NOMO-1 (cell line): ENCODE measurements at regions not wholly inside any gene's neighbourhood (a gene's known extent, or its start where the extent isn't known, plus 50 kb on each side); places are given as distances from the start of the nearest gene placed in this dataset.
"Not testable (repeated sequence)": the region's sequence is repeated elsewhere in the genome, so short reads cannot be mapped to it uniquely, and the experiment has no call there.

Experiments
- DNase-seq, 2 experiments: peaks; one replicate each; lab custom pipeline; 2025; ENCODE audit not compliant: unreplicated experiment in 2 of 2; lab: John Stamatoyannopoulos, UW

DNA sequence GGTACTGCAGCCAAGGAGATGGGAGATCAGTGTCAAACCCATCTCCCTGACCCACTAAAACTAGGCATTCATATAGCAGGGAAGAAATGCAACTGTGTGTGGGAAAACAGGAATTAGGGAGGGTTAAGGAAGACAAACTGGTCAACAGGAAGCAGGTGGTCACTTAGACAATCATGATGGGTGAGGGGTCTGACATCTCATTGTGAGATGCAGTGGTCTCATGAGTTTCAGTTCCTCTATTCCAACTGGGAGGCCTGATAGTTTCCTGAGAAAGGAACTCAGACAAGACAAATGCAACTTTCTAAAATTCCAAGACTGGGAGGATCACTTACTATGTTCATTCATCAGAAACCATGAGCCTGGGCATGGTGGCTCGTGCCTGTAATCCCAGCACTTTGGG, 361.4 kb upstream of the C16orf82 start:
- DNase-seq = no peak

DNA sequence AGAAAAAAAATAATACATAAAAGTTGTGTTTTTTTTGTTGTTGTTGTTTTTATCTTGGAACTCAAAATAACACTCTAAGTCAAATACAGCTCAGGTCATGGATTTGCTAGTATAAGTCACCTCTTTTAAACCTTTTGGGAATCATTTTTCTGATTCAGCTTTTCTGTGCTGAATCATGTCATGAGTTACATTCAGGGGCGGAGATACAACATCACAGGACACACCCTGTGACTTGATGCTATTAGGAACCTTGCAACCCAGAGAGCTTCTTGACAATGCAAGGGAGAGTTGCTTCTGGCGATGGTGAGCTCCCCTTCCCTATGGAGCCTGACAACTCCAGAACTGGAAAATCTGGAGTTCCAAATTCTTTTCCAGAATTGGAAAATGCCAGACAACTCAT, 358.3 kb upstream of the C16orf82 start:
- no peak for DNase-seq

DNA sequence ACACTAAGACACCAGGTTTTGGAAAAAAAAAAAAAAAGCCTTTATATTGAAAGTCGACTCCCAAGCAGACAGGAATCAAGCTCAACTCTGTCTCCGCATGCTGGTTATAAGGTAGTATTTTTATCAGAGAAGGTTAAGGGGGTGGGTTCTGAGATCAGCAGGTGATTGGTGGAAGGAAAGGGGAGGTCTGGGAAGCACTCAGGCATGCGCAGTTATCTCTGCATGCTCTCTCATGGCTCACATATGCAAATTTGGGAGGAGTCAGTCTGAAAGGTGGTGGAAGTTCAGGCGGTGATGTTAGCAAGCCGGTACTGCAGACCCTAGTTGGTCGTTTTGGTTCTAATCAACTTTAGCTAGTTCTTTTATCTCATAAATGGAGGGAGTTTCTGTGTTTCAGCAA, 357.6 kb upstream of the C16orf82 start:
- no peak for DNase-seq

DNA sequence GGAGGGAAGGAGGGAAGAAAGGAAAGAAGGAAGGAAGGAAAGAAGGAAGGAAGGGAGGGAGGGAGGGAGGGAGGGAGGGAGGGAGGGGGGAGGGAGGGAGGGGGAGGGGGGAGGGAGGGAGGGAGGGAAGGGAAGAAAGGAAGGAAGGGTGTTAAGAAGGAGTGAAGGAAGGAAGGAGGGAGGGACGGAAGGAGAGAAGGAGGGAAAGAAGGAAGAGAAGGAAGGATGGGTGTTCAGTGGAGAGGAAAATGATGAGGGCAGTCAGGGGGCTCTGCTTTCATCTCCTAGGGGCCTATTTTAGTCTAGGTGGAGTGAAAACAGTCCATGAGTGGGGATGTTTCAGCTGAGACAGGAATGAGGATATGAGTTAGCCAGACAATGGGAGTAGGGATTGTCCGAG, 357.0 kb upstream of the C16orf82 start:
- no peak for DNase-seq

DNA sequence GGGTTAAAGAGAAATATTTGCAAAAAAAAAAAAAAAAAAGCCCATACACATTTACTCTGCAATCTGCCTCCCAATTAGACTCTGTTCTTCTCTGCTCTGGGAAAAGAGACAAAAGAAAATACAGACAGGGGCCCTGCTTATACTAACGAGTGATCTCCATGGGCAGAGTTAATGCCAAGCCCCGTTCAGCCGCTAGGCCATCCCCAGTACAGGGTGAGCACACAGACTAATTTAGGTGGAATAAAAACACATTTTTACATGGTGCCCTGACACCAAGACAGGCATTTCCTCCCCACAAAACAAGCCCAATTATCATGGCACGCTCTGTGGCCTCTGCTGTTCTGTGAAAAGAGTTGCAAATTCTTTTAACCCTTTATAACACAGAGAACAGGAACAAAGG, 356.3 kb upstream of the C16orf82 start:
- no peak for DNase-seq

DNA sequence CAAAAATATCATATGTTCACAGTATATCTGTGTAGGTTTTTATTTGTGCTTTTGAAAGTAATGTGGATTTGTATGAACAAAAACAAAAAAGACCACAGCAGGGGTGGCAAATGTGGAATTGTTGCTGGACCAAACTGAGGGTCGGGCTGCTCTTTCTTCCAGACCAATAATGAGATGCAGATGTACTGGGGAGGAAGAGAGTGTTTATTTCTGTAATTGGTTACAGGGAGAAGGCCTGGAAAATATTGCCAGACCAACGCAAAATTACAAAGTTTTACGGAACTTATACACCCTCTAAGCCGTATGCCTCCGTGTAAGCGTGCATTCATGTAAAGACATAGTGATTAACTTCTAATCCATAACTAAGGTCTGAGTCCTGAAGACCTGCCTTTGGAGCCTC, 353.9 kb upstream of the C16orf82 start:
- no peak for DNase-seq

DNA sequence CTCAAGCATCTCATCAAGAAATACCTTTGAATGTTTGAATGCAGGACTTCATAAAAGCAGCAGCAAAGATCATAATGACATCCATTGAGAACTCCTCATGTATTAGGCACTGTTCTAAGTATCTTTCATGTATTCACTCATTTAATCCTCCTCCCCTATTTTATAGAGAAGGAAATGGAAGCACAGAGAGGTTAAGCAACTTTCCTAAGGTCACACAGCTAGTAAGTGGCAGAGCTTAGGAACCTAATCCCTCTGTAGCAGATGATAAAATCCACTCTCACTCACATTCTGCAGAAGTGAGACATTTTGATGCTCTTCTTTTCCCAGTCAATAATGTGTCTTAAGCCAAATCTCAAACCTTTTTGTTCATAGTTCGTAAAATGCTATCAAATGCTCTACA, 350.8 kb upstream of the C16orf82 start:
- no peak for DNase-seq

DNA sequence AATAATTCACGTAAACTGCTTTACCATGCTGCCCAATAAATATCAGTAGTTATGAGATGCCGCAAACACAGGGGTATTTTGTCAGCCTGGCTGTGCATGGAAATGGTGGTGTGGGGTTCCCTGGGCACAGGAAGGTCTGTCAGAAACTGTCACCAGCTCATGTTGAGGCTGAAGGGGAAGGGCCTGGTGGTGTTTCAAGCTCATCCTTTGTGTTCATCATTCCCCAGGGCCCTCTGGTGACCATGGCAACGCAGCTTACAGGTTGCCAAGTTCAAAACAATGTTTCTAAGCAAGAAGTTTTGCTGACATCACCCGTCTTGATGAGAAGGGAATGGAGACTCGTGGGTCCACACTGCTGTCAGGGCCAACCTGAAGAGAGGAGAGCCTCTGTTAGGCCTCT, 348.9 kb upstream of the C16orf82 start:
- DNase-seq = no peak

DNA sequence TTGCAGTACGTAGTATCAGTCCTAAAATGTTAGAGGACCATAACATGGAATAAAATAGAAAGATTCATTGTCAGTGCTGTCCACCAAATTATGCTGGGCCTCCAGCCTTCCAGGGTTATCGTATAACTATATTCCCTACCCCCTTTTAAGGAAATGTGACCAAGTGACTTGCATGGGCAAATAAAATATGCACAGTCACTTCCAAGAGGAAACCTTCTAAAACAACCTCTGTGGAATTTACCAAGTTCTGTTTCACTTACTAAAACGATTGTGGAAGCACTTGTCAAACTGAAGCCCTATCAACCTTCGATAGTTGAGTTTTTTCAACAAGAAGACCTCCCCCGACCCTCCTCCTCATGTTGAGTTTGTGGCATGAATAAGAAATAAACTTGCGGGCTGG, 345.4 kb upstream of the C16orf82 start:
- DNase-seq = no peak

DNA sequence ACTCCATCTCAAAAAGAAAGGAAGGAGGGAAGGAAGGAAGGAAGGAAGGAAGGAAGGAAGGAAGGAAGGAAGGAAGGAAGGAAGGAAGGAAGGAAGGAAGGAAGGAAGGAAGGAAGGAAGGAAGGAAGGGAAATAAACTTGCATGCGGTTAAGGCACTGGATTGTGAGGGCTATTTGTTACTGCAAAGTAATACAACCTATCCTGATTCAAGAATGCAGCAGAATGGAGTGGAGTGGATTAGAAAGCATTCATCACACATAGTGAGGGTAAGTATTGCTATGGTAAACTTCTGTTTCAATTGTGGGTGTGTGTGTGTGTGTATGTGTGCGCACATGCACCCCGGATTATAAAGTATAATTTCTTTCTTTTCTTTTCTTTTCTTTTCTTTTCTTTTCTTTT, 344.8 kb upstream of the C16orf82 start:
- not testable (repeated sequence) for DNase-seq

DNA sequence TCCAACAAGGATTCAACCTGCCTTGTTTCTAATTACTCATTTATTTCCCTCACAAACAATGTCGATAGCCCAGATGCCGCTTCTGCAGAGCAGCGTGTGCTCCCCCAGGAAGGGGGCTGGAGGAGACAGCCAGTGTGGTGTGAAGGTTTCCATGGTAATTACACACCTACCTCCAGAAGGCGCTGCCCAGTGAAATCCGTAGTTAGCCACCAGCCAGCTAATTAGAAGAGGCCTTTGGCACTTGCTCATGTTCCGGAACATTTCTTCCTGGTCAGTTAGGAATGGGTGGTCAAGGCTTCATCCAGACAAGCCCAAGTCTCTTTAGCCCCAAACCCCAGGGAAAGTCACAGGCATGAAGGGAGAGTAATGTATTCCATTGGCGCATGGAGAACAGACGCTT, 342.5 kb upstream of the C16orf82 start:
- DNase-seq = no peak

DNA sequence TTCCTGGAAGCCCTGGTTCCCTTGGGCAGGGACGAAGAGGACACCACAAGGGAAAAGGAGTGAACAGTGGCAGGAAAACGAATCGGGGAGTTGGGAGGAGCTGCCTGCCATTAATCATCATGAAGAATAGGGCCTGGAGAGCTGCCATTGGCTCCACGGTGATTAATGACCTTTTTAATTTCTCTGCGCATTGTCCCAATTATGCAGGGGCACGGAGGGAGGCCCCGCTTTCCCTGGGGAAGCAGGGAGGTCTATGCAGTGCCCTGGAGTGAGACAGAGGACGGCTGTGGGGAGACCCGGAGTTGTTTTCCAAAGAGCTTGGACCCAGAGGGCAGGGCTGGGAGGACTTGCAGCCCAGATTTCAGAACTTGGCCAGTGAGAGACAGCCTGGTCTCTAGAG, 338.9 kb upstream of the C16orf82 start:
- DNase-seq = no peak

DNA sequence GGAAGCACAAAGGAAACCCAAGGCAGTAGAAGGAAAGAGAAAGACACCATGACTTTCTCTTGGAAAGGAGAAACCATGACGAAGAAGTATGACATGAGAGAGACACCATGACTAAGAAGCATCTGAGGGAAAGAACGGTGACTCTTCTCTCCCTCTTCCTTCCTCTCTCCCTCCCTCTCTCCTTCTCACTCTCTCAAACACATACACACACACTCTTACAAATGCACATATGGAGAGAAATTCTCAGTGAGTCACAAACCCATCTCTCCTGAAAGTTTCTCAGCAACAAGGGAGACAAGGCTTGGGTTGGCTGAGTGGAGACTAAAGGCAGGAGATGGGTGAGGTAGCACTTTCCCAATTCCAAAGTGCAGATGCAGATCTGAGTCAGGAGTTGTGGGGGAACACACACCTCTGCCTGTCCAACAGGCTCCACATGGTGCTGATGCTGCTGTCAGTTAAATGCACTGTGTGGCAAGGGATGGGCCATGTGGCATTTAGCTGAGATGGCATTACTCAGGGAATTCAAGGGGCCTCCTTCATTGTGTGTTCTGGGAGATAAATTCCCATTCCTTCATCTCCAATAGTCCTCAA, 336.7 kb upstream of the C16orf82 start:
- DNase-seq = no peak

DNA sequence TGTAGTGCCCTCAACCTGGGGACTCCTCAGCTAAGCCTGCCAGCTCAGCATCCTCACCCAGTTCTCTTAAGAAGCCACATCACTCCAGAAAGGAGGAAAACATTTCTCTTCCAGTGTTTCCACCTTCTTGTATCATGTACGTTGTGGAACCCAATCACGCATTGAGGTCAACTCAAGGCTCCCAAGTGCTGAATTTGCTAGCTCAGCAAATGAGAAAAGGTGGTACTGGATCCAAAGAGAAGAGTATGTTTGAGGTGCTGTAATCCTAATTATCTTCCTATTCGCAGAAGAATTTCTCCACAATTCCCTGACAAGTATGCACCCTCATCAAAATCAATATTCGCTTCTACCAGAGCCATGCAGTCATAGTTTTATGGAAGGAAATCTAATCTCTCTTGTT, 335.0 kb upstream of the C16orf82 start:
- DNase-seq = no peak

DNA sequence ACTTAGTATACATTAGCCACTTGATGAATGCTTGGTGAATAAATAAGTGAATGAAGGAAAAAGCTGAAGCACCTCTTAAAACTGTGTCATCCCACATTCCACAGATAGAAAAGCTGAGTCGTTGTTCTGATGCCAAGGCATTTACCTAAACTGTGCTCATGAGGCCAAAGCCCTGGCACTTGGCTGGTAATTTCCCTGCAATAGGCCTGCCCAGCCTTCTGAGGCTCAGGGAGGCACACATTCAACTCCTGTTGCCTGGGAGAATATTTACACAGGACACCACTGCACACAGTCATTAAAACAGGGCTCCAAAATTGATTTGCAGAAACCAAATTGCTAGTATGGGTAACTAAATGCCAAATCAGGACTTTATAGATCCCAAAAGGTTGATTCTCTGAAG, 333.0 kb upstream of the C16orf82 start:
- DNase-seq = no peak

DNA sequence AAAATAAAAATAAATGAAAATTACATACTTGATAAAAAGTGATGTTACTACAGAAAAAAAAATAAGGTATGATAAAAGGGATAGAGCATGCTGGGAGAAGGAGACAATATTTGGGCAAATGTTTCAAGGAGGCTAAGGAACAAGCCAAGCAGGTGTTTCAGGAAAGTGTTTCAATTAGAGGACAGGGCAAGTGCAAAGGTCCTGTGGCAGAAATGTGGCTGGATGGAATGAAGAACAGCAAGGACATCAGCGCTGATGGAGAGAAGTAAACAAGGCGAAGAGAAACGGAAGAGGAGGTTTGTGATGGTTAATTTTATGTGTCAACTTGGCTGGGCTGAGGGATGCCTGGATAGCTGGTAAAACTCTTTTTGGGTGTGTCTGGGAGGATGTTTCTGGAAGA, 331.2 kb upstream of the C16orf82 start:
- no peak for DNase-seq

DNA sequence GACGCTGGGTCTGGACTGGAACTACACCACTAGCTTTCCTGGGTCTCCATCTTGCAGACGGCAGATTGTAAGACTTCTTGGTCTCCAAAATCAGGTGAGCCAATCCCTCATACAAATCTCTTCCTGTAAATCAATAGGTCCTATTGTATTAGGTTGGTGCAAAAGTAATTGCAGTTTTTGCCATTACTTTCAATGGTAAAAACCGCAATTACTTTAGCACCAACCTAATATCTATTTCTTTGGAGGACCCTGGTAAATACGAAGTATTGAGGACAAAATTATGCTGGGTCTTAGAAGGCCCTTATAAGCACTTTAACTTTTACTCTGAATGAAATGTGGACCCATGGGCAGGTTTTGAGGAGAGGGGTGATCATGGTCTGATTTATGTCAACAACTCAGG, 330.6 kb upstream of the C16orf82 start:
- no peak for DNase-seq

DNA sequence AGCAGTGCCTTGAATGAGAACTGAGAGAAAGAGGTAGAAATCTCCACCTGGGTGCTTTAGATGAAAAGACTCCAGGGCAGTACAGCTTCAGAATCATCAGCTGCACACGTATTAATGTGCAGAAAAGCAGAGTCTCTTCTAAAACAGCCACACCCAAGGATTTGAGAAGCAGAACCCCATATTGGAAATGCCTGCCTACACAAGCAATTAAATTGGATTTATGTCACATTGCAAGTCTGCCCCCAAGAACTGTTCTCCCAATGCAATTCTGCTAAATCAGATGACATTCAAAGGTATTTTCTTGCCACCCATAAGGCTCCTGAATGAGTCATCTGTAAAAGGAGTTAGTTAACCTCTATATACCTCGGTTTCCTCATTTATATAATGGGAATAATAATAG, 326.0 kb upstream of the C16orf82 start:
- no peak for DNase-seq

DNA sequence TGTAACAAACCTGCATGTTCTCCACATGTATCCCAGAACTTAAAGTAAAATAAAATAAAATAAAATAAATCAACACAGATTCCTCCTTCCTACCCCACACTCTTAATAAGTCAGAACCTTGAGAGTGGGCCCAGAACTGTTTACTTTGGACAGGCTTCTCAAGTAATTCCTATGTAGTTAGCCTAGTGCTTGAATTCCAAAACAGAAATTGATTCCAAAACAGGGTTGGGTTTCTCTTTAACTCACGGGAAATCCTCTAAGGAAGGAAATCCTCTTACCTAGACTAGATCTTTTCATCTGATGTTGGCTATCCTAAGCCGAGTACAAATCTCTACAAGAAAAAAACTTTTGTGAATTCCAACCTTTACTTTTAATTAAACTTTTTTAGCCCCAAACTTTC, 324.7 kb upstream of the C16orf82 start:
- no peak for DNase-seq

DNA sequence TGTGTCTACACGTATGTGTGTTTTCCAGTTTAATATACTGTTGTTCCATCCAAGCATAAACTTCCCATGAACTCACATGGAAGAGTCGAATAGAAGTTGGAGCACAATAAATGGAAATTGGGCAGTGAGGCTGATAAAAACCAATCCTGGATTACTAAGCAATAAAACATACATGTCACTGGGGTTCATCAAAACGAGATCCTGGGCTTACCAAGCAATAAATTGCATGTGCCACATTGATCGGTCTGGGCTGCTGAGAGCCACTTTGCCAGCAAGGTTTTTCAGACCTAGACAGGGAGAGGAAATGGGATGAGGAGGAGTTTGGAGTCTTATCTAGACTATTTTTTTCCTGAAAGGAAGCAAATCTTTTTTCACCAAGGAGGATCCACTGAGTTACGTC, 322.3 kb upstream of the C16orf82 start:
- DNase-seq = no peak

DNA sequence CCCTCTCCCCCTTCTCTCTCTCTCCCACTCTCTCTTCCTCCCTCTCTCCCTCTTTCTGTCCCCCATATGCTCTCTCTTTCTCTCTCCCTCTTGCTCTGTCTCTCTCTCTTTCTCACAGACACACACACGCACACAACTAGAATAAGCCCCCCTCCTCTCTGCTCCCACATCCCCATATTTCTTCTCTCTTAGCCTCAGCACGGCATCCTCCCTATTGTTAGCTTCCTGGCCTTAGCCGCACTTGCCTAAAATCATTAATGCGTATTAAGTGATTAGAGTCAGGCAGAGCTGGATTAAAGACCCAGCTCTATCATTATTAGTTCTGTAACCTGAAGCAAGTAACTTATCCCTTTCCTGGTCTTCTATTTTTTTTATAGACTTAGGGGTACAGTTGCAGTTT, 319.0 kb upstream of the C16orf82 start:
- no peak for DNase-seq

DNA sequence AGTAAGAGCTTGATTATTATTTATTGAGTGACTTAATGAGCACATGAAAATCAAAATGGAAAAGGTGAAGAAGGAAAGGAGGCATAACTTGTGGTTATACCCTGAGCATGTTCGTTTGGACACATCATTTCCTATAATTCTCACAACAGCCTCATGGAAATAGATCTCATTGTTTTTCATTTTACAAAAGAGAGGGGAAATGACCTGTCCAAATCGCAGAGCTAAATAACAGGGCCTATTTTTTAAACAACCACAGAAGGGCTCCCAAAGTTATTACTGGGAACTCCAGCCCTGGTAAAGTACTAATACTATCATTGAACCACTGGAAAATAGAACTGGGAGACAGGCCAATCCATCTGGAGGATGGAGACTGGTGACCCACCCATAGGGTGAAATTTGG, 317.7 kb upstream of the C16orf82 start:
- DNase-seq = no peak

DNA sequence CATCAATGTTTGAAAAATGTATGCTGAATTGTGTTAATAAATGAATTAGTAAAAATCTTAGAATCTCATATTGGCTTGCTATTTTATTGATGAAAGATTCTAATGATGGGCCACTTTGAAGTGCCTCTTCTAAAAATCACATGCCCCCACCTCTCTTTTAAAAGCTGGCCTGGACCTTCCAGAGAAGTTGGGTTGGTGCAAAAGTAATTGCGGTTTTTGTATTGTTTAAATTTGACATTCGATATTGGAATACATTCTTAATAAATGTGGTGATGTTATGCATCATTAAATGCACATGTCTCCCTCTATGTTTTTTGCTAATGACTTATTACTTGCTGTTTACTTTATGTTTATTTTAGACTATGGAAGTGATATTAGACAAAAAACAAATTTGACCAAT, 314.6 kb upstream of the C16orf82 start:
- DNase-seq = no peak

DNA sequence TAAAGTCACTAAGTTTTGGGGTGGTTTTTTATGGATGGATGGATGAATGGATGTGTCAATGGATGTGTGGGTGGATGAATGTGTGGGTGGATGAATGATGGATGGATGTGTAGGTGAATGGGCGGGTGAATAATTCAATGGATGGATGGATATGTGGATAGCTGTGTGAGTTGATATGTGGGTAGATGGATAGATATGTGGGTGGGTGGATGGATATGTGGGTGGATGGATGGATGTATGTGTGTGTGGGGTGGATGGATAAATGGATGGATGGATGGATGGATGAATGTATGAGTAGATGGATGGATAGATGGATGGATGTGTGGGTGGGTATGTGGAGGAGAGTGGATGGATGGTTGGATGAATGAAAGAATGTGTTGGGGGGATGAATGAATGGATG, 310.1 kb upstream of the C16orf82 start:
- DNase-seq = no peak
